Astrocyte (in vitro differentiated cells and primary cell): ENCODE measurements at regions not wholly inside any gene's neighbourhood (a gene's known extent, or its start where the extent isn't known, plus 50 kb on each side); places are given as distances from the start of the nearest gene placed in this dataset.
"Not testable (repeated sequence)": the region's sequence is repeated elsewhere in the genome, so short reads cannot be mapped to it uniquely, and the experiment has no call there.

Experiments
- EZH2 ChIP-seq: IDR thresholded peaks from 2 replicates; pipeline ENCODE4 v1.6.1; 2012; ENCODE audit warnings: mild to moderate bottlenecking, low read length, inconsistent platforms; ENCODE audit not compliant: insufficient read depth
- TF ChIP-seq, protein P1 (sequence below): IDR thresholded peaks from 2 replicates; pipeline ENCODE4 v1.5.1; 2011; ENCODE audit warnings: low read depth, mild to moderate bottlenecking, inconsistent platforms, low read length, moderate library complexity; ENCODE audit not compliant: insufficient read depth

DNA sequence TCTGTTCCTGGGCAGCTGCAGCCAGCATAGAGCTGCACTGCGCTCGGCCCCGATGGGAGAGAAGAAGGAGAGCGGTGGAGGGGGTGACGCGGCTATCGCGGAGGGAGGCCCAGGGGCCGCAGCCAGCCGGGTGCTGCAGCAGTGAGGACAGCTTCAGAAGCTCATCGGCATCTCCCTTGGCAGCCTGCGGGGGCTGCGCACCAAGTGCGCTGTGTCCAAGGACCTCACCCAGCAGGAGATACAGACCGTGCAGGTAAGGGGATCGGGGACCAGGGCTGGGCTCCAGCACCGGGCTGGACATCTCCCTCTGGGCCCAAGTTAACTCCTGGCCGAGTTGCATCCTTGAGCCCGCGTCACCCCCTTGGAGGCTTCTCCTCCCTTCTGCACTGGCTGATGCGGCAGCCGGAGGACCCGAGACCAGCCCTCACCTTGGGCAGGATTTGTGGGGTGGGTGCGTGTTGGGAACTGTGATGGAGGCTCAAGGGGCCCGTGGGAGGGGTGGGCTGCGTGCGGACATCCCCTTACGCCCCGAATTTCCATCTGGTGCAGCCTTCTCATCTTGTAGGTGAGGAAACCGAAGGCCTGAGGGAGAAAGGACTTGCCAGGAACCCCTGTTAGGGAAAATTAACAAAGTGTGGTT is 3934.9 kb downstream of the SRGAP2C start:
- TF ChIP-seq, protein P1, sequence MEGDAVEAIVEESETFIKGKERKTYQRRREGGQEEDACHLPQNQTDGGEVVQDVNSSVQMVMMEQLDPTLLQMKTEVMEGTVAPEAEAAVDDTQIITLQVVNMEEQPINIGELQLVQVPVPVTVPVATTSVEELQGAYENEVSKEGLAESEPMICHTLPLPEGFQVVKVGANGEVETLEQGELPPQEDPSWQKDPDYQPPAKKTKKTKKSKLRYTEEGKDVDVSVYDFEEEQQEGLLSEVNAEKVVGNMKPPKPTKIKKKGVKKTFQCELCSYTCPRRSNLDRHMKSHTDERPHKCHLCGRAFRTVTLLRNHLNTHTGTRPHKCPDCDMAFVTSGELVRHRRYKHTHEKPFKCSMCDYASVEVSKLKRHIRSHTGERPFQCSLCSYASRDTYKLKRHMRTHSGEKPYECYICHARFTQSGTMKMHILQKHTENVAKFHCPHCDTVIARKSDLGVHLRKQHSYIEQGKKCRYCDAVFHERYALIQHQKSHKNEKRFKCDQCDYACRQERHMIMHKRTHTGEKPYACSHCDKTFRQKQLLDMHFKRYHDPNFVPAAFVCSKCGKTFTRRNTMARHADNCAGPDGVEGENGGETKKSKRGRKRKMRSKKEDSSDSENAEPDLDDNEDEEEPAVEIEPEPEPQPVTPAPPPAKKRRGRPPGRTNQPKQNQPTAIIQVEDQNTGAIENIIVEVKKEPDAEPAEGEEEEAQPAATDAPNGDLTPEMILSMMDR = not testable (repeated sequence)
- not testable (repeated sequence) for TF ChIP-seq EZH2
